ENCODE measurements at regions not wholly inside any gene's neighbourhood (a gene's known extent, or its start where the extent isn't known, plus 50 kb on each side); places are given as distances from the start of the nearest gene placed in this dataset.

DNA sequence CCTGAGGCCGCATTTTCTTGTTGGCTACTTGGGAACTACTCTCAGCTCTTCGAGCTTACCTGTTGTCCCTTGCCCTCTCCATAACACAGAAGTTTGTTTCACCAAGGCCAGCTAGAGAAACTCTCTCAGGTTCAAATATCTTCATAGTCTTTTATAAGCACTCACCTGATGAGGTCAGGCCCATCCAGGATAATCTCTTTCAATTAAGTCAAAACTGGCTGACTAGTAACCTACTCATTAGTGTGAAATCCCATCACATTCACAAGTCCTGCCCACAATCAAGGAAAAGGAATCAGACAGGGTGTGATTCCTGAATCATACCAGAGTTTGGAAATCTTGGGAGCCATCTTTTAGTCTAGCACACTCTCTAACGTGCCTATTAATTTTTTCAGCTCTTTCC is 195.2 kb upstream of the HS3ST5 start:
- no peaks in the 10 kb centered on the region for H3K4me1 Mint-ChIP-seq (ENCODE audit: low read depth)
- H3K27me3 Mint-ChIP-seq (ENCODE audit: low read depth) = no peaks in the 10 kb centered on the region
- H3K4me3 Mint-ChIP-seq = no peak overlapping the region
- peaks cover 0 to 8% of the 10 kb centered on the region in 2 donors for H3K9me3 Mint-ChIP-seq
- H3K27ac Mint-ChIP-seq = no peak overlapping the region
- ATAC-seq (replicated peaks in 1 of 2) (no peak), DNase-seq (no peak)
- peaks cover 0 to 1% of the 10 kb centered on the region in 2 donors for H3K36me3 Mint-ChIP-seq (ENCODE audit: insufficient read depth in 2 of 2)

DNA sequence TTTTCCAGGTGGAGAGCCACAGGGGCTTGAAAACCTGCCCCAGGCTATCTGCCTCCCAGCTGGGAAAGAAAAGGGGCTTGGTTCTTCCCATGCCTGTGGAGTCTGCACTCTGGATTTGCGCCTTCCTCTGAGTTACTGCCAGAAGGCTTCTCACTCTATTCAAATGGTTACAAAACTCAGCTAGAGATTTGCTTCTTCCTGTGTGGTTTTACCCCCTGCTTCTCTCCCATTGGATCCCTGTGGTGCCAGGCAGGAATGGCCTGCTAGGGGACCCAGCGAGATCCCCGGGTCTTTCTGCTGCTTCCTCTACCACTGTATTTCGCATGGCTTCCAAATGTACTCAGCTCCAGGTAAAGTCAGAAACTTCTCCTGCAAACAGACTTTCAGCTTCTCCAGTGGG is 192.0 kb upstream of the HS3ST5 start:
- no peak for ATAC-seq (replicated peaks in 1 of 2)
- Mint-ChIP-seq H3K4me1 (ENCODE audit: low read depth) (no peaks in the 10 kb centered on the region), H3K9me3 (peaks cover 4 to 9% of the 10 kb centered on the region in 2 donors), H3K36me3 (ENCODE audit: insufficient read depth in 2 of 2) (peaks cover 0 to 1% of the 10 kb centered on the region in 2 donors), H3K27me3 (ENCODE audit: low read depth) (no peaks in the 10 kb centered on the region), H3K27ac (no peak overlapping the region), H3K4me3 (no peak overlapping the region)
- DNase-seq = no peak

DNA sequence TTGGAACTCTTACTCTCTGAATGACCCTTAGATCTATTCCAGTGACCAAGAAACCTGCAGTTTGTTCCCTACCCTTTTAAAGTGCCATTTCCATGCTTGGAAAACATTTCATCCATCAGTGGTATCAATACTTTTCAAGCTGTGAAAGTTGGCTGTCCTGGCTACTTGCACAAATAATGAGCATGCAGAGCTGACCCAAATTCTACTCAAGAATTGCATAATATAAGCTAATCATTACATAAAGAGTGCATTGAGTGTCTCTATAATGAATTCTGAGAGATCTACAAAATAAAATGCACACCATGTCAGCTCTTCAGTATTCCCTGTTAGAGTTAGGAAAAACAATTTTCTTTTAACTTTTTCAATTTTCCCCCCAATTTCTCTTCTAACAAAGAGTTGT is 181.3 kb upstream of the HS3ST5 start:
- Mint-ChIP-seq H3K36me3 (ENCODE audit: insufficient read depth in 2 of 2) (peaks cover 0 to 1% of the 10 kb centered on the region in 2 donors), H3K4me1 (ENCODE audit: low read depth) (no peaks in the 10 kb centered on the region), H3K27me3 (ENCODE audit: low read depth) (no peaks in the 10 kb centered on the region), H3K27ac (no peak overlapping the region), H3K9me3 (peaks cover 6 to 9% of the 10 kb centered on the region in 2 donors), H3K4me3 (no peak overlapping the region)
- no peak for ATAC-seq (replicated peaks in 1 of 2)
- DNase-seq = no peak

GRCh38 chr6:114523508-114523907 is 180.7 kb upstream of the HS3ST5 start:
- Mint-ChIP-seq H3K27me3 (ENCODE audit: low read depth) (no peaks in the 10 kb centered on the region), H3K36me3 (ENCODE audit: insufficient read depth in 2 of 2) (peaks cover 0 to 1% of the 10 kb centered on the region in 2 donors), H3K4me3 (no peak overlapping the region)

GRCh38 chr6:114521926-114522325 is 179.1 kb upstream of the HS3ST5 start:
- no peaks in the 10 kb centered on the region for H3K4me1 Mint-ChIP-seq (ENCODE audit: low read depth)
- DNase-seq = no peak
- no peak overlapping the region for H3K27ac Mint-ChIP-seq
- no peak for ATAC-seq (replicated peaks in 1 of 2)
- H3K27me3 Mint-ChIP-seq (ENCODE audit: low read depth) = no peaks in the 10 kb centered on the region
- peaks cover 7 to 9% of the 10 kb centered on the region in 2 donors for H3K9me3 Mint-ChIP-seq
- H3K4me3 Mint-ChIP-seq = no peak overlapping the region
- peaks cover 0 to 1% of the 10 kb centered on the region in 2 donors for H3K36me3 Mint-ChIP-seq (ENCODE audit: insufficient read depth in 2 of 2)

More at GRCh38 chr6:114523508-114523907, 180.7 kb upstream of the HS3ST5 start:
- Mint-ChIP-seq H3K4me1 (ENCODE audit: low read depth) (no peaks in the 10 kb centered on the region), H3K9me3 (peaks cover 6 to 9% of the 10 kb centered on the region in 2 donors), H3K27ac (no peak overlapping the region)
- no peak for DNase-seq
- no peak for ATAC-seq (replicated peaks in 1 of 2)

GRCh38 chr6:114520976-114521375 is 178.2 kb upstream of the HS3ST5 start:
- no peaks in the 10 kb centered on the region for H3K27me3 Mint-ChIP-seq (ENCODE audit: low read depth)
- H3K27ac Mint-ChIP-seq = no peak overlapping the region
- DNase-seq (no peak), ATAC-seq (replicated peaks in 1 of 2) (no peak)
- no peaks in the 10 kb centered on the region for H3K4me1 Mint-ChIP-seq (ENCODE audit: low read depth)
- H3K9me3 Mint-ChIP-seq = peaks cover 7 to 9% of the 10 kb centered on the region in 2 donors
- peaks cover 0 to 1% of the 10 kb centered on the region in 2 donors for H3K36me3 Mint-ChIP-seq (ENCODE audit: insufficient read depth in 2 of 2)
- H3K4me3 Mint-ChIP-seq = no peak overlapping the region

DNA sequence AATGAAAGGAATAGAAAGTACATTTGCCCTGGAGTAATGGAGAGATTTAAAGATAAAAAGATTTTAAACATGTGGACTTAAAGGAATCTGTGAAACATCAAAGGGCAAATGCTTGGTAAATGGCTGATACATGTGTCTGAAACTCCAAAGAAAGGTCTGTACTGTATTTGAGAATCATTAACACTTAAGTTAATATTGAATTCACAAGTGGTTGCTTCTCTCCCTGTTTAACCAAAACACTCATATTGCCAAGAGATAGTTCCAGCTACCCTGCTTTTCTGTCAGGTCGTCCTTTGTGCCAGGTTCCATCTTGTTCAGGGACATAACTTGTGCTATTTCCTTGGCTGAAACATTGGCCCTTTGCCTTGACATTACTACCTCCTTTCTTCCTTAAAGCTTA is 171.3 kb upstream of the HS3ST5 start:
- DNase-seq (no peak), ATAC-seq (replicated peaks in 1 of 2) (no peak)
- H3K36me3 Mint-ChIP-seq (ENCODE audit: insufficient read depth in 2 of 2) = no peaks in the 10 kb centered on the region
- no peak overlapping the region for H3K27ac Mint-ChIP-seq
- H3K4me1 Mint-ChIP-seq (ENCODE audit: low read depth) = no peaks in the 10 kb centered on the region
- no peaks in the 10 kb centered on the region for H3K27me3 Mint-ChIP-seq (ENCODE audit: low read depth)
- no peak overlapping the region for H3K4me3 Mint-ChIP-seq
- H3K9me3 Mint-ChIP-seq = peaks cover 0 to 4% of the 10 kb centered on the region in 2 donors

DNA sequence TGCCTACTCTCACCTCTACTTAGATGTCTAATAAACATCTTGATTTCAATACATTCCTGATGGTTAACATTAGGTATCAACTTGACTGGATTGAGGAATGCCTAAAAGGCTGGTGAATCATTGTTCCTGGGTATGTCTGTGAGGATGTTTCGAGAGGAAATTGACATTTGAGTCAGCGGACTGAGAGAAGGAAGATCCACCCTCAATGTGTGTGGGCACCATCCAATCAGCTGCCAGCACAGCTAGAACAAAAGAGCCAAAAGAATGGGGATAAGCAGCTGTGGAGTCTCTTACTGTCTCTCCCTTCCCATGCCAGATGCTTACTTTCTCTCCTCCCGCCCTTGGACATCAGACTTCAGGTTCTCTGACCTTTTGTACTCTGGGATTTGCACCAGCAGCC is 128.6 kb upstream of the HS3ST5 start:
- Mint-ChIP-seq H3K27ac (no peak overlapping the region), H3K4me1 (ENCODE audit: low read depth) (no peaks in the 10 kb centered on the region), H3K27me3 (ENCODE audit: low read depth) (no peaks in the 10 kb centered on the region), H3K36me3 (ENCODE audit: insufficient read depth in 2 of 2) (no peaks in the 10 kb centered on the region), H3K4me3 (no peak overlapping the region), H3K9me3 (peaks cover 2 to 5% of the 10 kb centered on the region in 2 donors)
- DNase-seq (no peak), ATAC-seq (replicated peaks in 1 of 2) (no peak)

- H3K27ac Mint-ChIP-seq = no peak overlapping the region
- H3K27me3 Mint-ChIP-seq (ENCODE audit: low read depth) = no peaks in the 10 kb centered on the region
- ATAC-seq (replicated peaks in 1 of 2) (no peak), DNase-seq (no peak)
- H3K9me3 Mint-ChIP-seq = peaks cover 3 to 4% of the 10 kb centered on the region in 2 donors
- no peaks in the 10 kb centered on the region for H3K36me3 Mint-ChIP-seq (ENCODE audit: insufficient read depth in 2 of 2)
- H3K4me3 Mint-ChIP-seq = no peak overlapping the region
- H3K4me1 Mint-ChIP-seq (ENCODE audit: low read depth) = no peaks in the 10 kb centered on the region
Measured at GRCh38 chr6:114467931-114468330, 125.1 kb upstream of the HS3ST5 start.

- ATAC-seq (replicated peaks in 1 of 2) (no peak), DNase-seq (no peak)
- no peak overlapping the region for H3K27ac Mint-ChIP-seq
- H3K9me3 Mint-ChIP-seq = peaks cover 1 to 2% of the 10 kb centered on the region in 2 donors
- no peaks in the 10 kb centered on the region for H3K4me1 Mint-ChIP-seq (ENCODE audit: low read depth)
- no peak overlapping the region for H3K4me3 Mint-ChIP-seq
- H3K36me3 Mint-ChIP-seq (ENCODE audit: insufficient read depth in 2 of 2) = no peaks in the 10 kb centered on the region
- H3K27me3 Mint-ChIP-seq (ENCODE audit: low read depth) = no peaks in the 10 kb centered on the region
Measured at GRCh38 chr6:114465511-114465910, 122.7 kb upstream of the HS3ST5 start.

GRCh38 chr6:114453737-114454276 is 111.0 kb upstream of the HS3ST5 start:
- Mint-ChIP-seq H3K27ac (no peak overlapping the region), H3K27me3 (ENCODE audit: low read depth) (no peaks in the 10 kb centered on the region), H3K36me3 (ENCODE audit: insufficient read depth in 2 of 2) (no peaks in the 10 kb centered on the region), H3K4me3 (no peak overlapping the region), H3K4me1 (ENCODE audit: low read depth) (no peaks in the 10 kb centered on the region), H3K9me3 (no peaks in the 10 kb centered on the region)
- ATAC-seq (replicated peaks in 1 of 2) = no peak
- no peak for DNase-seq

DNA sequence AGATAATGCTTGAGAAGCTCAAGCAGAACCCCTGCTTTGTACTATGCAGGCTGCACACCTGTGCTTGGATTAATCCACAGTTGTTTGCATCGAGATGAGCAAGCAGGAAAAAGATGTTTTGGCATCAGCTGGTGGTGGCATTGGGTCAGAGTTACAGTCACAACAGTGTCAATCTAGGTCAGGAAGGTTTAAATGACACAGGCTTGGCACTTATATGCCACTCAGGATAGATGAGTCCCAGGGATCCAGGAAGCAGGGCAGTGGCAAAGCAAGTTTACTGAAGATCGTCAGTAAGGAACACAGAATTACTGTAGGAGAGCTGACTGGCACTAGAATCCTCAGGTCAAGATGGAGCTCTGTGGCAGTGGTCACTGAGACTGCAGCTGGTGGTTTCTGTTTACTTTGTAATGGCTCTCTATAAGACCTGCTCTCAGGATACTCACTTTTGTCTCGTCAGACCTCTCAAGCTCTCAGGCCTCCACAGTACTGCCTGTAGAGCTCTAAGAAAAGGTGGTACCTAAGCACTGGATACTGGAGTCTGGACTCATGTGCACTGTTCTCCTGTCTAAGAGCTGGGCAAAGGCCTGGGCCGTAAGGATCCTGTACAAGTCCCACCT is 110.1 kb upstream of the HS3ST5 start:
- no peak overlapping the region for H3K4me3 Mint-ChIP-seq
- no peaks in the 10 kb centered on the region for H3K4me1 Mint-ChIP-seq (ENCODE audit: low read depth)
- no peaks in the 10 kb centered on the region for H3K27me3 Mint-ChIP-seq (ENCODE audit: low read depth)
- H3K36me3 Mint-ChIP-seq (ENCODE audit: insufficient read depth in 2 of 2) = no peaks in the 10 kb centered on the region
- H3K27ac Mint-ChIP-seq = no peak overlapping the region
- no peaks in the 10 kb centered on the region for H3K9me3 Mint-ChIP-seq
- ATAC-seq (replicated peaks in 1 of 2) (no peak), DNase-seq (no peak)

GRCh38 chr6:114450631-114451030 is 107.8 kb upstream of the HS3ST5 start:
- H3K4me3 Mint-ChIP-seq = no peak overlapping the region
- no peaks in the 10 kb centered on the region for H3K36me3 Mint-ChIP-seq (ENCODE audit: insufficient read depth in 2 of 2)
- H3K4me1 Mint-ChIP-seq (ENCODE audit: low read depth) = no peaks in the 10 kb centered on the region
- DNase-seq (no peak), ATAC-seq (replicated peaks in 1 of 2) (no peak)
- no peaks in the 10 kb centered on the region for H3K27me3 Mint-ChIP-seq (ENCODE audit: low read depth)
- H3K9me3 Mint-ChIP-seq = peaks cover 0 to 2% of the 10 kb centered on the region in 2 donors
- no peak overlapping the region for H3K27ac Mint-ChIP-seq

- no peaks in the 10 kb centered on the region for H3K27me3 Mint-ChIP-seq (ENCODE audit: low read depth)
- DNase-seq (no peak), ATAC-seq (replicated peaks in 1 of 2) (no peak)
- H3K4me3 Mint-ChIP-seq = no peak overlapping the region
- no peak overlapping the region for H3K27ac Mint-ChIP-seq
- no peaks in the 10 kb centered on the region for H3K36me3 Mint-ChIP-seq (ENCODE audit: insufficient read depth in 2 of 2)
- H3K9me3 Mint-ChIP-seq = peaks cover 0 to 5% of the 10 kb centered on the region in 2 donors
- H3K4me1 Mint-ChIP-seq (ENCODE audit: low read depth) = no peaks in the 10 kb centered on the region
Measured at GRCh38 chr6:114449659-114450058, 106.8 kb upstream of the HS3ST5 start.

Data from activated T-cell treated with anti-CD3 and anti-CD28 coated beads, Interleukin-2, amount 50 U/mL, for 72 hours (primary cell).